GM12874 (cell line): ENCODE measurements at regions not wholly inside any gene's neighbourhood (a gene's known extent, or its start where the extent isn't known, plus 50 kb on each side); places are given as distances from the start of the nearest gene placed in this dataset.

Experiments used
- CTCF ChIP-seq: IDR thresholded peaks from 2 replicates; pipeline ENCODE4 v1.5.1; 2011; ENCODE audit warnings: low read depth, mild to moderate bottlenecking, control low read depth, low read length, moderate library complexity; ENCODE audit not compliant: insufficient read depth

DNA sequence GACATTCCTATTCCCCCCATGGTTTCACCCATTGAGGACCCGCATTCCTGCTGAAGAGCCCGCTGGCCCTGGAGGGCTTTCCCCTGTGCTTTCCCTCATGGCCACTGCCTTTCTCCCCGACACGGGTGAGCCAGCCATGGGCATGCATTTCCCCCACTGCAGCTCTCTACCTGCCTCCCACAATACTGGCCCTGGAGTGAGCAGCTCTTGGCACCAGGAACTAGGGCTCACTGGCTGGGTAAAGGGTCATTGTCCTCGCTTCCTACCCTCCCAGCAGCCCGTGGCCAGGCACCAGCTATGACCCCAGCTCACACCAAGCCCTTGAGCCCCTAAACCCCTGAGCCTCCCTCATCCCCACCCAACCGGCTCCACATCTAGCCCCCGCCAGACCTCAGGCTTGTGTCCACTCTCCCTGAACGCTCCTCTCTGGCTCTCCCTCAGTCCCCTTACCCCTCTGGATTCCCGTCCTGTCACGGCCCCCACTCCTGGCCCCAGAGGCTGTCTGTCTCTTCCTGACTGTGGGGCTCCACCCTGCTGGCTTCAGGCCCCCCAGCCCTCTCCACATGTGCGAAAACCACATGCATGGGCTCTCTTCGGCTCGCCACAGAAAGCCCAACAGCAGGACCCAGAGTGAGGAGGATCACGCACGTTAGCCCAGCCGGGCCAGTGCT is 199.8 kb downstream of the ZFP36L2 start:
- no peak for TF ChIP-seq CTCF

DNA sequence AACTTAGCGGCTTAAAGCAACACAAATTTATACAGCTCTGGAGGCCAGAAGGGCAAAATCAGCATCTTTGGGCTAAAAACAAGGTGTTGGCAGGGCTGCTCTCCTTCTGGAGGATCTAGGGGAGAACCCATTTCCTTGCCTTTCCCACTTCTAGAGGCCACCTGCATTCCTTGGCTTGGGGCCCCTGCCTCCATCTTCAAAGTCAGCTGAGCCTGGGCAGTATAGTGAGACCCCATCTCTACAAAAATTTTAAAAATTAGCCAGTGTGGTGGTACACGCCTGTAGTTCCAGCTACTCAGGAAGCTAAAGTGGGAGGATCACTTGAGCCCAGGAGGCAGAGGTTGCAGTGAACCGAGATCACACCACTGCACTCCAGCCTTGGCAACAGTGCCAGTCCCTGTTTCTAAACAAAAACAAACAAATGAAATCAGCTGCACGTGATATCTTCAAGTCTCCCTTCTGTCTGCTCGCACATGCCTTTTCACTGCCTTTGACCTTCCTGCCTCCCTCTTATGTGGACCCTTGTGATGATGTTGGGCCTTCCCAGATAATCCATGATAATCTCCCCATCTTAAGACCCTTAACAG is 200.6 kb downstream of the ZFP36L2 start:
- TF ChIP-seq CTCF, result no peak

- TF ChIP-seq CTCF, result peak; percentile 79
Observed at GRCh38 chr2:43024515-43025011, 201.8 kb downstream of the ZFP36L2 start.

DNA sequence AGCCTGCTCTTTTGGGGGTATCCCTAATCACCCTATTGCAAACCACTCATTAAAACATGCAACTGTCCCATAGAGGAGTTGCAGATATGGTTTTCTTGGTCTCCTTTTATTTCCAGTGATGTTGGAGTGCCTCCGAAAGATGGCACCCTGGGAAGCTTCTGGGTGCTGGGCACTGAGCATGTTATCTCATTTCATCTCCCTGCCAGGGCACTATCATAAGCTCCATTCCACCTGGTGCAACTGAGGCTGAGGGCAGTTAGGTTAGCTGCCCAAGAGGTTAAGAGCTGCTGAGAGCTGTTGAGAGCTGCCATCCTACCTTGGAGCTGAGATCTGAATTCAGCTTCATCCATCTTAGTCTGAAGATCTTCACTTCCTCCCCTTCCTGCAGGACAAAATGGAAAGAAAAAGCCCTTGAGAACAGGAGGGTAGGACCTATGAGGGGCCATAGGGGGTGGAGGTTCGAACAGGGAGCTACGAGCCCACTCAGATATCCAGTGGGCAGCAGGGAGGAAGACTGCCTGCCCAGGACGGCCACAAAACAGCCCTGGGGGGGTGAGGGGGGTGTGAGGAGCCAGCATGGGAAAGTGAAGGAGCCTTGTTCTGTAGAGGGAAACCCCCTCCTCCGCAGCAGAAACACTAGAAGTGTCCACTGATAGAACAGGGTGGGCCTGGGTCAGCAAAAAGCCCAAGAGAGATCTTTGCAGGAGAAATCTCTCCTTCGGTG is 202.5 kb downstream of the ZFP36L2 start:
- TF ChIP-seq CTCF, result no peak

DNA sequence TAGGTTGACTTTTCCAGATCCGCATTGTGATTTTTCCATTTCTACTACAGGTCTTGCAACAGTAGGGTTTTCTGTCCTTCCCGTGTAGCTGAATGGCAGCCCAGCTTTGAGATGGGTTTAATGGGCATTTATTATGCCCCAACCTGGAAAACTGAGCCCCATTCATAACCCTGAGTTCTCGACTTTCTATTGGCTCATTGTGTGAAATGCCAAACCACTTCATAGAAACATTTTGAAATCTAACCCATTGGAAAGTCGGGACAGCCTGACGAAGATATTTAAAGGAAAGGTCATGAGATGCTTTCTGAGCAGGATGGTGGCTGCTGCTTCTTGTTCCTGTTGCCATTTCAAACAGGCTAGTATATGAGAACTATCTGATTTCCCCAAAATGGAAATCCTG is 203.5 kb downstream of the ZFP36L2 start:
- TF ChIP-seq CTCF, result no peak

DNA sequence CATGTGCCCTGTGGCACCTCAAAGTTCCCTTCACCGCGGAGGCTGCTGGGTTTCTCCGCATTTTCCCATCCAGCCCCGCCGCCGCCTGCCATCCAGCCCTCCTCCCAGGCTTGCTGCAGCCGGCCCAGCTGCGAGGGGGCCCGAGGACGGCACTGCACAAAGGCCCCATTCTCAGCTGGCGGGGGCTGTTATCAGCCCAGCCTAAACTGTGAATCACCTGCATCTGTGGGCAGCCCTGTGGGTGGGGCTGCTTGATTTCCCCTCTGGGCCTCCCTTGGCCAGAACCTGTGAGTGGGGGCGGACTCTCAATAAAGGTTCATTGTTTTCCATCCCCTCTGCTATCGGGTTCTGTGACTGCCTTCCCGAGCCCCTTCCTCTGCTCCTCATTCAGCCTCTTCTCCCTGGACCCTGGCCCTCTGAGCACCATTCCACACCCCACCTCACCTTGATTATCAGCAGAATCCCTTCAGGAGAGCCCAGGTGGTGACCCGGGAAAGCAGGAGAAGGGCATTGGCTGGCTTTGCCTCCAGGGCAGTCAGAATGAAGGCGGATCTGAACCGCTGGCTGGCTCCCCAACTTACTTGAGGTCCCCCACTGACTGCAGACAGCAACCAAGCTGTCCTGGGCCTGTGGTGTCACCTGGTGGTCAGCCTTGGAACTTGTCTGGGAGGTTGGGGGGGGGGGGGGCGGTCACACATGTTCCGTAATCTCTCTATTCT is 204.5 kb downstream of the ZFP36L2 start:
- TF ChIP-seq CTCF, result peak; percentile 34; the same call in 1 of the 2 replicates

DNA sequence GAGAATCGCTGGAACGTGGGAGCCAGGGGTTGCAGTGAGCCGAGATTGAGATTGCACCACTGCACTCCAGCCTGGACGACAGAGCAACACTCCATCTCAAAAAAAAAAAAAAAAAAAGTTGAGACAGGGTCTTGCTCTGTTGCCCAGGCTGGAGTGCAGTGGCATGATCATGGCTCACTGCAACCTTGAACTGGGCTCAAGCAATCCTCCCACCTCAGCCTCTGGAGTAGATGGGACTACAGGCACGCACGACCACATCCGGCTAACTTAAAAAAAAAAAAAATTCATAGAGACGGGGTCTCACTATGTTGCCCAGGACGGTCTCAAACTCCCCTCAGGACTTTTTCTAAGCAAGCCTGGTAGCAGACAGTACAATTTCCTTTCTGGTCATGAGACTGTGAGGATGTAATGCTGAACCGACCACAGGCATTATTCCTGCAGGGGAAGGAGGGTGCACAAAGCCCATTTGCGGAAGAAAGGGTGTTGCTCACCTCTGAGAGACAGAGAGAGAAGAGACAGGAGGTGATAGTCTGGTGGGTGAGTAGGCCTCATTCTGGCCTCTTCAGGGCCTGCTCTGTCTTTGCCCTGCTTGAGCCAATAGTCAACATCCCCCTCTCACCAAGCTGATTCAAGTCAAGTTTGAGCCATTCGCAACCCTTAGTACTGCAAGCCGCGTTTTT is 205.3 kb downstream of the ZFP36L2 start:
- TF ChIP-seq CTCF, result no peak
